NT2/D1 (cell line): ENCODE measurements at regions not wholly inside any gene's neighbourhood (a gene's known extent, or its start where the extent isn't known, plus 50 kb on each side); places are given as distances from the start of the nearest gene placed in this dataset.
"Not testable (repeated sequence)": the region's sequence is repeated elsewhere in the genome, so short reads cannot be mapped to it uniquely, and the experiment has no call there.

Experiments used
- DNase-seq: peaks from one replicate; pipeline ENCODE4 v3.0.0-alpha.2; 2011; ENCODE audit warnings: low read depth, low spot score
- H3K27me3 ChIP-seq: 2 replicates; pipeline ENCODE4 v1.6.0; 2011; ENCODE audit warnings: mild to moderate bottlenecking; ENCODE audit not compliant: insufficient read length, insufficient read depth
- H3K36me3 ChIP-seq: 2 replicates; pipeline ENCODE4 v1.6.1; 2011; ENCODE audit warnings: mild to moderate bottlenecking, low read length, mixed read lengths; ENCODE audit not compliant: insufficient read depth, insufficient read length
- H3K4me1 ChIP-seq: 2 replicates; pipeline ENCODE4 v1.5.1; 2011; ENCODE audit not compliant: insufficient read depth, insufficient read length
- H3K4me3 ChIP-seq: 2 replicates; pipeline ENCODE4 v1.5.1; 2011; ENCODE audit warnings: low read depth; ENCODE audit not compliant: insufficient read length
- H3K9ac ChIP-seq: 2 replicates; pipeline ENCODE4 v1.6.0; 2011; ENCODE audit warnings: low read depth; ENCODE audit not compliant: insufficient read length
- H3K9me3 ChIP-seq: 2 replicates; pipeline ENCODE4 v1.5.1; 2011; ENCODE audit warnings: mild to moderate bottlenecking, low read length; ENCODE audit not compliant: insufficient read depth
- SUZ12 ChIP-seq: IDR thresholded peaks from 2 replicates; pipeline ENCODE4 v1.6.1; 2011; ENCODE audit not compliant: insufficient read length, insufficient read depth; ENCODE audit errors: extremely low read depth
- YY1 ChIP-seq: IDR thresholded peaks from 2 replicates; pipeline ENCODE4 v1.6.1; 2011; ENCODE audit not compliant: insufficient read length, insufficient read depth
- ZNF274 ChIP-seq: IDR thresholded peaks from 2 replicates; pipeline ENCODE4 v1.6.1; 2011; ENCODE audit warnings: mild to moderate bottlenecking, low read depth, low read length

DNA sequence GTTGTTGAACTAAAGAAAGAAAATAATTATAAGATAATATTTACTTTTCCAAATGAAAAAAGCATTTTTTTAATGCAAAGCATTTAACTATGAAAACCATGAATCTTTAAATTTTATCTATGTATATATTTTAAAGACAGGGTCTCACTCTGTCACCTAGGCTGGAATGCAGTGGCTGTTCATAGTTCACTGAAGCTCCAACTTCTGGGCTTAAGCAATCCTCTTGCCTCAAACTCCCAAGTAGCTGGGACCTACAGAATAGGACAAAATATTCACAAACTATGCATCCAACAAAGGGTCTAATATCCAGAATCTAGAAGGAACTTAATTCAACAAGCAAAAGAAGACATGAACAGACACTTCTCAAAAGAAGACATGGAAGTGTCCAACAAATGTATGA is 55.9 kb upstream of the ALB start:
- H3K27me3 ChIP-seq, result no peaks in the 10 kb centered on the region
- H3K9me3 ChIP-seq, result no peaks in the 10 kb centered on the region
- DNase-seq, result no peak
- no peak overlapping the region for H3K4me3 ChIP-seq
- no peak overlapping the region for H3K9ac ChIP-seq
- TF ChIP-seq YY1 (no peak), SUZ12 (no peak), ZNF274 (no peak)
- no peaks in the 10 kb centered on the region for H3K4me1 ChIP-seq
- H3K36me3 ChIP-seq, result no peaks in the 10 kb centered on the region

DNA sequence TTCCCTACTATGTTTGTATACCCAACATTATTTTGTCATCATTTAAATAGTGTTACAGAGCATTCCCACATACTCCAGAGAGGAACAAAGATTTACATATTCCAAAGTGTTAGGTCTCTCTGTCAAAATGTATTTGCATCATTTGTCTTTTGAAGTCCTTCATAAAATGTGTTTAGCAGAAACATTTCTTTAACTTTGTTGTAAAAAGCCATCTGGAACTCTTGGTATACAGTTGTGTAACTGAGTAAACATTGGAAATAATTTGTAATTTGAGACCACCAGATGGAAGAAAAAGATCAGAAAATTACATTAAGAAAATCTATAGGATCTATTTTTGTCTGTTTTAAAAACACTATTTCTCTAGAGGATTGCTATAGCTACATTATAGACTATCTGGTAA is 56.6 kb upstream of the ALB start:
- H3K36me3 ChIP-seq, result no peaks in the 10 kb centered on the region
- no peak overlapping the region for H3K9ac ChIP-seq
- no peaks in the 10 kb centered on the region for H3K27me3 ChIP-seq
- H3K4me1 ChIP-seq, result no peaks in the 10 kb centered on the region
- H3K9me3 ChIP-seq, result no peaks in the 10 kb centered on the region
- no peak for DNase-seq
- no peak for TF ChIP-seq SUZ12
- no peak for TF ChIP-seq ZNF274
- no peak for TF ChIP-seq YY1
- no peak overlapping the region for H3K4me3 ChIP-seq

DNA sequence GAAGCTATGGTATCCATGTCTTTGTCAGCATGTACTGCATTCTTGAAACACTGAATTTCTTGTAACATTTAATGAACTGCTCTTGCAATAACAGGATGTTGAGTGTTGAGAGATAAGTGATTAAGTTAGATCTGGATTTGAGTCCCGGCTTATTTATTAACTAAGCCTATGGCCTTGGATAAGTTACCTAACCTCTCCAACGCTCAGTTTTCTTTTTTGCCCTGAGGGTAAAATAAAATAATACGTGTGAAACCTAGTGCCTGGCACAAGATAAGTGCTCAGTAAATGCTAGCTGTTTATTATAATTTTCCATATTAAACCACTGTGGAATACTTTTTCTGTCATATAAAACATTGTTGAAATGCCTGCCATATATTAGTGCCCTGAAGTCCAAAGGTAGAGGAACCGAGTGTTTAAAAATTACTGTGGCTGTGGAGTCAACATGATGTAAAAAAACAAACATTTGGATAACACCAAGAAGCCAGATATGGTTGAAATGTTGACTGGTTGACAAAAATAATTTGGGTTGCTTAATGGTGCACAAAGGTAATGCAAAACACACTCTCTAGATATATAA is 58.6 kb upstream of the ALB start:
- Histone ChIP-seq H3K9me3 (no peaks in the 10 kb centered on the region), H3K4me1 (no peaks in the 10 kb centered on the region), H3K4me3 (no peak overlapping the region), H3K36me3 (no peaks in the 10 kb centered on the region), H3K9ac (no peak overlapping the region), H3K27me3 (no peaks in the 10 kb centered on the region)
- no peak for DNase-seq
- no peak for TF ChIP-seq SUZ12
- no peak for TF ChIP-seq ZNF274
- TF ChIP-seq YY1, result no peak

DNA sequence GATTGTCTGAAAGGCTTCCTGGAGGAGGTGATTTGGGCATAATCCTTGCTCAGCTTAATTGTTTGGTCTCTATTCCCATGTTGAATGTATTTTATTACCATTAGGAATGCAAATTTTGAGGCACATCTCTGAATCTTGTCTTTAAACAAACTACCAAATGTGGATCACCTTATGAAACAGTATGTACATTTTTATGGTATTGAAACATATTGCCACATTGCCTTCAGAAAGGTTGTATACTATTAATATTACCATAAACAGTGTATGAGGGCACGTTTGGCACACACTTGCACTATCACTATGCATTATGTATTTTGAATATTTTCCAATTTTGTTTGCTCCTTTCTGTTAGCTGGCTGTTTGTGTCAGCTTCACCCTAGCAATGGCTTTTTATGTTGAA is 60.0 kb upstream of the ALB start:
- TF ChIP-seq SUZ12 (no peak), YY1 (no peak), ZNF274 (no peak)
- no peaks in the 10 kb centered on the region for H3K27me3 ChIP-seq
- H3K9ac ChIP-seq, result no peak overlapping the region
- H3K9me3 ChIP-seq, result no peaks in the 10 kb centered on the region
- no peaks in the 10 kb centered on the region for H3K36me3 ChIP-seq
- DNase-seq, result no peak
- no peak overlapping the region for H3K4me3 ChIP-seq
- H3K4me1 ChIP-seq, result no peaks in the 10 kb centered on the region

DNA sequence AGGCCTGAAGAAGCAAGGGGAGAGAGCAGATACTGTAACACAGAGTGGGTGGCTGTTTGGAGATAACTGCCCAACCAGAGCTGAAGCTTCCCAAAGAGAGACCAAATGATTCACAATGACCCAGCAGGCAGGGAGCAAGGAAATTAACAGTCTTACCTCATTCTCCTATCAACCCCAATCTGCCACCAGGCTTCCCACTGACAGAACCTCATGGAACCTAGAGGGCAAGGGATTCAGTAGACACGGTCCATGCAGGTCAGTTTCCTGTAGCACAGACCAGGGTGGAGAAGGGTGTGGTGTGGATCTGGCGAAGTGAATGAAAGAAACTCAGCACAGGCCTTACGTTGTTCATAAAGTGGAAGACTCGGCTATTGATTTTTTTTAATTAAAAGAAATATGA is 60.7 kb upstream of the ALB start:
- H3K4me3 ChIP-seq, result no peak overlapping the region
- no peaks in the 10 kb centered on the region for H3K9me3 ChIP-seq
- no peaks in the 10 kb centered on the region for H3K27me3 ChIP-seq
- H3K4me1 ChIP-seq, result no peaks in the 10 kb centered on the region
- H3K9ac ChIP-seq, result no peak overlapping the region
- no peaks in the 10 kb centered on the region for H3K36me3 ChIP-seq
- TF ChIP-seq SUZ12 (no peak), YY1 (no peak), ZNF274 (no peak)
- DNase-seq, result no peak

DNA sequence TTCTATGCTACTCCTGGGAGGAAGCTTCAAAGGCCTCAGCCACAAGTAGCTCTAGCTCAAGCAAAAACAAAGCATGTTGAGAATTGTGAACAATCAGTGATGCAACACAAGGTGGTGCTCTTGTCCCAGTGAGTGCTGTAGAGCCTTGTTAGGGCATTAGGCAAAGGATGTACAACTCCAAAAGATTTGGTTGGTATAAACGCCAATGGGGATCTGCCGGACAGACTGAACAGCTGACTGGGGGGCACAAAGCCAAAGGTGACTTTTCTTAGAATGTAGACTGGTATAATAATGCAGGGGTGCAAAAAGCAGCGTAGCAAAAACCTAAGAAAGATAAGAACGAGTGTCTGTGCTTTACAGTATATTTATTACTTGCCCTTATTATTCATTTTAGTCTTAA is 62.6 kb upstream of the ALB start:
- Histone ChIP-seq H3K9ac (no peak overlapping the region), H3K36me3 (no peaks in the 10 kb centered on the region), H3K27me3 (no peaks in the 10 kb centered on the region), H3K4me1 (no peaks in the 10 kb centered on the region), H3K9me3 (no peaks in the 10 kb centered on the region), H3K4me3 (no peak overlapping the region)
- DNase-seq, result peak; percentile 44
- TF ChIP-seq SUZ12 (no peak), ZNF274 (no peak), YY1 (no peak)

DNA sequence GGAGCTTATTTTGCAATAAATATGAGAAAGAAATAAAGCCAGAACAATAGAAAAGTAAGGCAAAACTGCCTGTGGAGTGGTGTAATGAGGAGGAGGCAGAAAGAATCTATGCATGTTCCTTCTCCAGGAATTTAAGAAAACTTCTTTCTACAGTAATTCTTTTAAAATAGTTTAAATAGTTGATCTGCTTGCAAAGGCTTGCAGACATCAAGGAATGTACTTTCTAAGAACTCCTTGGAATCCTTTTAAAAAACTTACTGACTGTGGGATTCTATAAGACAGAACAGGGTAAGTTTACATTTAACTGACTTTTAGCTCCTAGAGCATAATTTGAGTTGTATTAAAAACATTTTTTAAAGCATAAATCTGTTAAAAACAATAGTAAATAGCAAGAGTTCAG is 63.2 kb upstream of the ALB start:
- Histone ChIP-seq H3K4me1 (no peaks in the 10 kb centered on the region), H3K27me3 (no peaks in the 10 kb centered on the region), H3K4me3 (no peak overlapping the region), H3K9ac (no peak overlapping the region), H3K36me3 (no peaks in the 10 kb centered on the region), H3K9me3 (no peaks in the 10 kb centered on the region)
- no peak for TF ChIP-seq YY1
- TF ChIP-seq ZNF274, result no peak
- no peak for TF ChIP-seq SUZ12
- DNase-seq, result no peak

DNA sequence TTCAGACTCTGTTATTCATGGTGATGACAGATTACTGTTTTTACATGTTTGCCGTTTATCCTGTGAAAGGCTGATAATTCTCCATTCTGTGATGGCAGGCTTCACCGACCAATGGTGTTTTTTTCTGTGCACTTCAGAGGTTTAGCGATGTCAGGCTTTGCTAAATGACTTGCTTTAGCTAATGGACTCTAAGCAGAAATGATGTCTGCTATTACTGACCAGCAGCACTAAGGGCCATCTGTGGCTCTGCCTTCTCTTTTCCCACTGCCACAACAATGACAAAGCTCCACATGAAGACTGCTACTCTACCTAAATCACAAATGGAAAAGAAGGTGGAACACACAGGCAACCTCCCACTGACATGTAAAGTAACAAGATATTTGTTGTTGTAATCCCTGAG is 68.4 kb upstream of the ALB start:
- no peaks in the 10 kb centered on the region for H3K36me3 ChIP-seq
- DNase-seq, result no peak
- H3K9ac ChIP-seq, result no peak overlapping the region
- no peaks in the 10 kb centered on the region for H3K4me1 ChIP-seq
- no peak overlapping the region for H3K4me3 ChIP-seq
- no peaks in the 10 kb centered on the region for H3K9me3 ChIP-seq
- TF ChIP-seq ZNF274 (no peak), SUZ12 (no peak), YY1 (no peak)
- no peaks in the 10 kb centered on the region for H3K27me3 ChIP-seq

DNA sequence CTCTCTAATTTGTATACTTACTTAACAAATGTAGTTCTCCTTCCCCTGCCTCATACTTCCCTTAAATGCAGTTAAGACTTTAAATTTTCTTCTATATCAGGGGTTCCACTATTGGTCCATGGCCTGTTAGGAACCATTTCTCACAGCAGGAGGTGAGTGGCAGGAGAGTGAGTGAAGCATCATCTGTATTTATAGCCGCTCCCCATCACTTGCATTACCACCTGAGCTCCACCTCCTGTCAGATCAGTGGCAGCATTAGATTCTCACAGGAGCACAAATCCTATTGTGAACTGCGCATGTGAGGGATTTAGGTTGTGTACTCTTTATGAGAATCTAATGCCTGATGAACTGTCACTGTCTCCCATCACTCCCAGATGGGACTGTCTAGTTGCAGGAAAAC is 72.1 kb upstream of the ALB start:
- not testable (repeated sequence) for DNase-seq, H3K9me3 ChIP-seq, H3K4me3 ChIP-seq, H3K4me1 ChIP-seq, H3K27me3 ChIP-seq, H3K36me3 ChIP-seq, H3K9ac ChIP-seq
